Skeletal muscle tissue (tissue), 3 donors: ENCODE measurements at regions not wholly inside any gene's neighbourhood (a gene's known extent, or its start where the extent isn't known, plus 50 kb on each side); places are given as distances from the start of the nearest gene placed in this dataset.

Experiments
- H3K27ac ChIP-seq: one replicate; pipeline ENCODE4 v1.7.0; 2013; ENCODE audit warnings: mild to moderate bottlenecking, low read depth, low read length, inconsistent platforms
- H3K27me3 ChIP-seq, 3 donors: one replicate each; pipeline ENCODE4 v1.7.0; 2013; ENCODE audit warnings: low read length in 3 of 3; ENCODE audit not compliant: control insufficient read depth in 3 of 3, insufficient read depth in 3 of 3
- H3K36me3 ChIP-seq, 3 donors: one replicate each; pipeline ENCODE4 v1.7.0; 2013; ENCODE audit warnings: low read length in 3 of 3; ENCODE audit not compliant: control insufficient read depth in 3 of 3, insufficient read depth in 3 of 3
- H3K4me1 ChIP-seq, 3 donors: one replicate each; pipeline ENCODE4 v1.7.0; 2013; ENCODE audit warnings: low read length in 3 of 3, mild to moderate bottlenecking in 3 of 3; ENCODE audit not compliant: control insufficient read depth in 3 of 3, insufficient read depth in 3 of 3
- H3K4me3 ChIP-seq, 3 donors: one replicate each; pipeline ENCODE4 v1.7.0; 2013; ENCODE audit warnings: low read length in 3 of 3
- H3K9ac ChIP-seq, 3 donors: one replicate each; pipeline ENCODE4 v1.7.0; 2013; ENCODE audit warnings: low read length in 3 of 3, mild to moderate bottlenecking in 3 of 3, moderate library complexity in 2 of 3, low read depth in 1 of 3
- H3K9me3 ChIP-seq, 3 donors: one replicate each; pipeline ENCODE4 v1.7.0; 2013; ENCODE audit warnings: low read length in 3 of 3; ENCODE audit not compliant: control insufficient read depth in 3 of 3
- donor health status: Osteomylitis.

DNA sequence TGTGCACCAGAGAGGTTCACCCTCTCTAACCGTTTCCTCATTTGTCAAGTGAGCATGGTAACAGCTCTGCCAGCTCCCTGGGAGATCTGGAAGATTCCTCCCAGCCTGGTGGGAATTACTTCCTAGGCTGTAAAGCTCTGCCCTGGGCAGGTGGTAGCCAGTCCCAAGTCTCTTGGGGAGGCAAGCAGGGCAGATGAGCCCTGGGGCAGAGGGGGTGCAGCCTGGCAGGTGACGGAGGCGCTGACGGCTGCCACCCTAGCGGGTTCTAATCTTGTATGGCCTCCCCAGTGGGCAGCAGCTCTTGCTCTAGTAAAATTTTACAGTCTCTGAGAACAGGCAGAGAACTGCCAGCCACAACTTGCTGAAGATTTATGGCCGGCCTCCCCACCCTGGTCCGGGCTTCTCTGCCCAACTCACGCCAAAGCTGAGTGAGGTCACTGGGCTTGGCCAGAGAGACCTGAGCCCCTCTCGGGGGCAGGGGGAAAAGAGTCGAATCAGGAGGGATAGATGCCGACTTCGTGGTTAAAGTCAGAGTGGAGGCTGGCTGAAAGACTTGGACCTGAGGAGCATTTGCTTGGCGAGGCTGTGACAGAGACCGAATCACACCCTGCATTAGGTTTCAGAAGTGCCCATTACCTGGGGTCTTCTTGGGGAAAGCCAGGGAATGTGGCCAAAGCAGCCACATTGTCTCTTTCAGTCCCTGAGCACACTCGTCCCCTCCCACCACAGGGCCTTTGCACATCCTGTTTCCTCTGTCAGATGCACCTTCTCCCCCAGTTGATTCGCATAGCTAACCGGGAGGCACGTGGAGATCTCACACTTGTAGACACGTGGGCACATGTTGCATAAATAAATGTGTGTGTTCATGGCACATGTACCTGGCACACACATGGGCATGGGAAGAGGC, 188.2 kb downstream of the MN1 start:
- Histone ChIP-seq H3K27ac (no peak overlapping the region), H3K4me1 (peaks cover 0 to 2% (median 0%) of the 10 kb centered on the region in 3 donors), H3K27me3 (peaks cover 5 to 8% (median 8%) of the 10 kb centered on the region in 3 donors), H3K9ac (no peak overlapping the region), H3K4me3 (no peak overlapping the region), H3K36me3 (no peaks in the 10 kb centered on the region), H3K9me3 (peaks cover 0 to 3% (median 0%) of the 10 kb centered on the region in 3 donors)

DNA sequence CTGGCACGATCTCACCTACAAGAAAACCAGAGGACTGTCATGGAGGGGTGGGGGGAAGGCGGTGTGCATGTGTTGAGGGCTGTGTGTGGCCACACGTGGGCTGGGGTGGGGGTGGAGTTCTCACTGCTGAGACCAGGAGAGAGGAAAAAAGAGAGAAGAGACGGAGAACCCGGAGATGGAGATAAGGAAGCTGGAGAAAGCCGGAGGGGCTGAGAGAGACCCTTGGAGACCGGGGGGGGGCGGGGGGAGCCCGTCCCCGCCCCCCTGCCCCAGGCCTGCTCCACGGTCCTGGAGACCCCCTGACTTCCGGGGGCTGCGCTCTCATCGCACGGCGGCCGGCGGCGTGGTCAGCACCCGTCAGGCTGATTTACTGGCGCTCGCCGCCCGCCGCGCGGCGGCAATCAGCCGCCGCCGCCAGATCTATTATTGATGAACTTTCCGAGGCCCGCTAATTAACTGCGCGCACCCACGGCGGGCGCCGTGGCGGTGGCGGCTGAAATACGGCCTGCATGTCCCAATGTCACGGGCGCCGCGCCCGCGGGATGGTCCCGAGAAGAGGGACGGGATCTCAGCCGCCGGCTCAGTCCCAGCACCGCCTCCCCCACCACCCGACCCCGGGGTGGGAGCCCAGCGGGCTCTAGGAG, 187.4 kb downstream of the MN1 start:
- H3K27ac ChIP-seq, result no peak overlapping the region
- H3K9me3 ChIP-seq, result peaks cover 0 to 3% (median 0%) of the 10 kb centered on the region in 3 donors
- H3K4me3 ChIP-seq, result no peak overlapping the region
- no peak overlapping the region for H3K9ac ChIP-seq
- H3K36me3 ChIP-seq, result no peaks in the 10 kb centered on the region
- peaks cover 5 to 8% (median 8%) of the 10 kb centered on the region in 3 donors for H3K27me3 ChIP-seq
- H3K4me1 ChIP-seq, result peaks cover 0 to 2% (median 0%) of the 10 kb centered on the region in 3 donors

DNA sequence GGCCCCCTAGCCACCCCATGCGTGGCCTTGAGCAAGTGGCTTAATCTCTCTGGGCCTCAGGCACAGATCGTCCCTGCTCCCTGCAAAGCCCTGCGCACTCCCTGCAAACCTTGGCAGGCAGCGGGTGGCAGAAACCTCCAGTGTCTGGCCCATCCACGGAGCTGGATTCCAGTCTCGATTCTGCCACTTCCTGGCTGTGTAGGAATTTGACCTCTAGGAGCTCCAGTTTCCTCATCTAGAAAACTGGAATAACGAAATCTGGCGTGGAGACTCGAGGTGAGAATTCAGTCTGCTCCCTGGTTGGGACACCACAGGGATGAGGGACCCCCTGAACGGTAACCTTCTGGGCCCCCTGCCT, 186.9 kb downstream of the MN1 start:
- Histone ChIP-seq H3K4me1 (peaks cover 0 to 2% (median 0%) of the 10 kb centered on the region in 3 donors), H3K27me3 (peaks cover 5 to 8% (median 8%) of the 10 kb centered on the region in 3 donors), H3K27ac (no peak overlapping the region), H3K9me3 (peaks cover 0 to 3% (median 0%) of the 10 kb centered on the region in 3 donors), H3K4me3 (no peak overlapping the region), H3K36me3 (no peaks in the 10 kb centered on the region), H3K9ac (no peak overlapping the region)

DNA sequence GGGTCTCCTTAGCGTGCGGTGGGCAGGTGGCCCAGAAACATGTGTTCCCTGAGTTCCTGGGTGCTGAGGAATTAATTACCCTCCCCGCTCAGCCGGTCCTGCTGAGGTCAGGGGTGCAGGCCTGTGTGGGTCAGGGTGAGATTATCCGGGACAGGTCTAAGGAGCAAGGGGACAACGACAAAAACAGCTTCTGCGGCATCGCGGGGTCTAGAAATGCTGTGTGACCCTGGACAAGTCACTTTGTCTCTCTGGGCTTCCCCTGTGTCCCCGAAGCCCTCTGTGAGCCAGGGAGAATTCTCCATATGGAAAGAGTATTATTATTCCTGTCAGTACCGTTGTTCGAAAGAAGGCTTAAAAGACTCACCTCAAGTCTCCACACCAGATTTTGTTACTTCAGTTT, 186.1 kb downstream of the MN1 start:
- Histone ChIP-seq H3K36me3 (no peaks in the 10 kb centered on the region), H3K4me3 (no peak overlapping the region), H3K9ac (no peak overlapping the region), H3K9me3 (peaks cover 0 to 6% (median 0%) of the 10 kb centered on the region in 3 donors), H3K4me1 (peaks cover 0 to 2% (median 0%) of the 10 kb centered on the region in 3 donors), H3K27me3 (peaks cover 5 to 8% (median 8%) of the 10 kb centered on the region in 3 donors), H3K27ac (no peak overlapping the region)

DNA sequence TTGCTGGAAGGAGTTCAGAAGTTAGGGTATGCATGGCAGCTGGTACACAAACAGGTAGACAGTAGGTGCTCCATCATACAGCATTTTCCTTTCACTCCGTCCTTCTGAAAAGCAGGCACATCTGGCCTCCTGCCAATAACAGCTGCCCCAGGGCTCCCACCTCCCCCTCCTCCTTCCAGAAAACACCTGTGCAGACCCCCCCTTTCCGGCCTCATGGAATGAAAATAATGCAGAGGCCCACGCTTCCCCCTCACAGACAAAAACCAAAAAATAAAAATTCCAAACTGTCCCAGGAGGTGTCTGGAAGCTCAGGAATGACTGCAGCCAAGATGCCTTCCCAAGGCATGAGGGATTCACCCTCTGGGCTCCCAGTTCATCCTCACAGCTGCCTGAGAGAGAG, 185.5 kb downstream of the MN1 start:
- peaks cover 0 to 6% (median 0%) of the 10 kb centered on the region in 3 donors for H3K9me3 ChIP-seq
- peaks cover 5 to 8% (median 8%) of the 10 kb centered on the region in 3 donors for H3K27me3 ChIP-seq
- no peak overlapping the region for H3K9ac ChIP-seq
- peaks cover 0 to 2% (median 0%) of the 10 kb centered on the region in 3 donors for H3K4me1 ChIP-seq
- no peak overlapping the region for H3K4me3 ChIP-seq
- no peak overlapping the region for H3K27ac ChIP-seq
- H3K36me3 ChIP-seq, result no peaks in the 10 kb centered on the region

DNA sequence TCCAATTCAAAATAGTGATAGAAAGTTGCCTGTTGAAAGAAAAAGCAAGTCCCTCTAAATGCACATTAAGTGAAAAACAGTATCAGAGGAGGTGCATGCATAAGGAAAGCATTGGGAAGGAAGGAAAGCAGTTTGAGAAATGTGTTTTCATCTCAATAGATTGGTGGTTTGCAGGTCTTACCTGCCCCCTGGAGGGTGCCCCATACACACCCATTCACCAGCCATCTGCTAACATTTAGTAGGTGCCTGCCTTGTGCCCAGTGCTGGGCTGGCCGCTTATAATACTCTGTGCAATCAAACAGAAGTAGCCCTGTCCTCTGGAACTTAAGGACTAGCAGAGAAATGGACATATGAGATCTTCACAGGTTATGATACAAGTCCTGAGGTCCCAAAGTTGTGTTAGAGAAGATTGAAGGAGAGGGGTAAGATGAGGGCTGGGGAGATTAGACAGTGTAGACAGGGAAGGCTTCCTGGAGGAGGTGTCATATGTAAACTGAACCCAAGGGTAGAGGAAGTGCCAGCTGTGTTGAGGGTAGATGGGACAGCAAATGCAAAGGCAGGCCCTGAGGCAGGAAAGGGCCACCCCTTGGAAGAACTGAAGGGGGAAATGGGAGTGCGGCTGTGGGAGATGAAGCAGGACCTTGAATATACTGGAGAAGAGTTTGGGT, 184.2 kb downstream of the MN1 start:
- no peak overlapping the region for H3K27ac ChIP-seq
- H3K4me1 ChIP-seq, result peaks cover 0 to 2% (median 0%) of the 10 kb centered on the region in 3 donors
- H3K9ac ChIP-seq, result no peak overlapping the region
- H3K36me3 ChIP-seq, result no peaks in the 10 kb centered on the region
- no peak overlapping the region for H3K4me3 ChIP-seq
- peaks cover 0 to 6% (median 0%) of the 10 kb centered on the region in 3 donors for H3K9me3 ChIP-seq
- peaks cover 5 to 8% (median 8%) of the 10 kb centered on the region in 3 donors for H3K27me3 ChIP-seq

DNA sequence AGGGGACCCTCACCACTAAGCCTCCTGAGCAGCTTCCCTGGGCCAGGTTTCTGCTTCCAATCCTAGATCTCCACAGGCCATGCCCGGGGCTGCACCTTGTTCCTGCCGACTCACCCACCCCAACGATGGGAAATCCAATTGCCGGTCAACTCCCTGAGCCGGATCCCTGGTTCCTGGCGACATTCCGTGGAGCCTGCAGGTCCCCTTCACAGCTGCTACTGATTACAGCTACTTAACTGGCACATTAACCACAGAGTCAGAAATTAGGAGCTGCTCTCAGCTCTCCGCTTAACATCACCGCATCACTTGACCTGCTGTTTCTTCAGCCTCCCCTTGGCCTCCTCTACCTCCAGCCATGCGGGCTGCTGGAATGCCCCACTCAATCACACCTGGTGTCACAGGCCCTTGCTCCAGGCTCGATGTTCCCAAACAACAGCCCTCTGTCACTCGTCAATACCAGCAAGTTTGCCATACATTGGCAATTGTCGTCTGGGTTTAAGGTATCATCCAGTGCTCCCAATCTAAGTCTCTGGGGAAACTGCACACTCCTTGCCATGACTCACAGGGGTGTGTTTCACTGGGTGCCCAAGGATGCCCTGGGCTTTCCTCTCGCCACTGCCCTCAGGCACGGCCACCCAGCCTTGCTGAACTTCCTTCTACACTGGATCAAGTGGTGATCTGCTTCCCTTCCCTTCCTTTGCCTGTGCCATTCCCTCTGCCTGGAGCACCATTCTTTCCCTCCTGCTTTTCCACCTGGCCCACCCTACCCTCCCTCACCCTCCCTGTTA, 181.0 kb downstream of the MN1 start:
- H3K27ac ChIP-seq, result no peak overlapping the region
- no peaks in the 10 kb centered on the region for H3K36me3 ChIP-seq
- H3K4me1 ChIP-seq, result no peaks in the 10 kb centered on the region

DNA sequence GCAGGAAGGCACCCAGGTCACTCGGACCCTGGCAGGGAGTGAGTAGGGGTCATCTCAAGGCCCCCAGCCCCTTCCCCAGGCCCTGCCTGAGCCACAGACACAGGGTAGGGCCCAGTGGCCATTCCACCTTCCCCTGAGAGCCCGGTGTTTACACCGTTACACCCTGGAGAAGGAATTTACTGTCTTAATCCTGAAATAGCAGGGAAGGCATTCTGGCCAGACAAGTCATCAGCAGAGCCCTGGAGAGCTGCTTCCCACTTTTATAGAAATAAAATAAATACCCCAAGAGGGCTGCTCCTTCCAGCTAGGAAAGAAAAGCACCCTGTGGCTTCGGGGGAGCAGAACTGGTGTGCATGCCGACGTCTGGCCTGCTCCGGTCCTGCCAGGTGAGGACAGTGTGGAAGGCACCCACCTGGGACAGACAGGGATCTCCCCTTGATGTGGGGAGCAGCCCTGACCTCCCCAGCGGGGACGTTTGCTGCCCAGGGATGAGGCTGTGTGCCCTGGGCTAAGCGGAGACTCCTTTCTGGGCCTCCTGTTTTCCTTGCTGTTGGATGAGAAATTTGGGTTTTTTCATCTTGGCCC, 180.0 kb downstream of the MN1 start:
- Histone ChIP-seq H3K9me3 (peaks cover 0 to 3% (median 0%) of the 10 kb centered on the region in 3 donors), H3K4me3 (no peak overlapping the region), H3K36me3 (no peaks in the 10 kb centered on the region), H3K4me1 (no peaks in the 10 kb centered on the region), H3K9ac (no peak overlapping the region), H3K27me3 (no peaks in the 10 kb centered on the region), H3K27ac (no peak overlapping the region)

More for the DNA sequence above, 181.0 kb downstream of the MN1 start:
- Histone ChIP-seq H3K4me3 (no peak overlapping the region), H3K9me3 (peaks cover 0 to 3% (median 0%) of the 10 kb centered on the region in 3 donors), H3K27me3 (peaks cover 0 to 3% (median 0%) of the 10 kb centered on the region in 3 donors), H3K9ac (no peak overlapping the region)

DNA sequence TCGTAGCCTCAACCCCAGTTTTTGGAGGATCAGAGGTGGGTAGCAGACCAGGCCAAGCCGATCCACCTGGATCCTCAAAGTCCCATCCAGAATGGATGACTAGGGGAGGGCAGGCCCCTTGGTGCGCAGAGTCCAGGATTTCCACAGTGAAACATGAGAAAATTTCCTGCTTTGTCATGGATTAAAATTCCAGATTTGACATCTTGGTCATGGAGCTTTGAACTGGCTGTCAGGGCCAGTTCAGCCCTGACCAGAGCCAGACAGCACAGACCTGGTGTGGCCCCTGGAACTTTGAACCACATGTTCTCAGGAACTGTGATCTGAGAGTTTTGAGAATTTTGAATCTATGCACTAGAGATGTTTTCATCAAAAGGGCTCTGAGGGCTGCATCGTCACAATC, 177.5 kb downstream of the MN1 start:
- H3K4me3 ChIP-seq, result no peak overlapping the region
- no peaks in the 10 kb centered on the region for H3K36me3 ChIP-seq
- peaks cover 0 to 3% (median 0%) of the 10 kb centered on the region in 3 donors for H3K9me3 ChIP-seq
- no peaks in the 10 kb centered on the region for H3K4me1 ChIP-seq
- H3K27ac ChIP-seq, result no peak overlapping the region
- H3K9ac ChIP-seq, result no peak overlapping the region
- H3K27me3 ChIP-seq, result no peaks in the 10 kb centered on the region
